HCT116 (cell line): ENCODE measurements at regions not wholly inside any gene's neighbourhood (a gene's known extent, or its start where the extent isn't known, plus 50 kb on each side); places are given as distances from the start of the nearest gene placed in this dataset.

Experiments
- ATAC-seq: fragments of 200-7000 bp; cut with Tn5 transposase; 2 replicates; pipeline ENCODE4 v1.9.1; 2020; ENCODE audit warnings: mild to moderate bottlenecking, moderate library complexity
- BruUV-seq: library from RNA; stranded (reverse); fragments of 400-500 nt; replicated peaks from 2 replicates; lab custom pipeline; 2021; lab: Mats Ljungman, UMichigan
- CTCF ChIA-PET: fragments of 300-600 bp; sonication (Branson Sonifier 250); formaldehyde crosslinking; loops from one replicate; lab custom pipeline; 2021; ENCODE audit warnings: antibody characterized with exemption; lab: Charles Lee
- POLR2A ChIA-PET: fragments of 300-600, 350-600 bp; sonication (Branson Sonifier 250); formaldehyde crosslinking; loops from one replicate; lab custom pipeline; 2021; ENCODE audit warnings: antibody characterized with exemption; lab: Charles Lee
- RAD21 ChIA-PET, 2 experiments: fragments of 300-600 bp; sonication (Branson Sonifier 250); formaldehyde crosslinking; loops; one replicate each; lab custom pipeline; 2023; ENCODE audit warnings: low total read pairs in 2 of 2; ENCODE audit not compliant: uncharacterized antibody in 2 of 2, unreplicated experiment in 2 of 2, low non-redundant PET in 1 of 2; lab: Charles Lee
- DNase-seq: peaks from one replicate; pipeline ENCODE4 v3.0.0-alpha.2; 2010; ENCODE audit warnings: low read depth, low spot score
- H2AFZ ChIP-seq: fragments of 200-600 bp; shearing (Covaris generic), sonication (generic); 2 replicates; pipeline ENCODE4 v1.6.1; 2017; ENCODE audit warnings: low read depth, mixed run types, mixed read lengths, antibody characterized with exemption, low read length; ENCODE audit not compliant: poor library complexity, severe bottlenecking
- H3K27ac ChIP-seq: 2 replicates; pipeline ENCODE4 v1.5.1; 2012; ENCODE audit warnings: low read depth, low read length
- H3K27me3 ChIP-seq: fragments of 200-600 bp; sonication (generic); 2 replicates; pipeline ENCODE4 v1.6.1; 2016; ENCODE audit warnings: mixed run types, low read length, mixed read lengths; ENCODE audit not compliant: insufficient read depth
- H3K36me3 ChIP-seq, 2 experiments: fragments of 200-500 bp in 1 of 2; fragments of 200-600 bp in 1 of 2; sonication (Bioruptor generic) in 1 of 2; sonication (generic) in 1 of 2; 2 replicates each; pipeline versions ENCODE4 v1.5.1 to v1.6.1; 2014 to 2016; ENCODE audit warnings: low read length in 2 of 2, inconsistent platforms in 1 of 2, mixed read lengths in 1 of 2, mixed run types in 1 of 2; ENCODE audit not compliant: insufficient read depth in 2 of 2, control insufficient read depth in 1 of 2
- H3K4me1 ChIP-seq, 2 experiments: fragments of 200-600 bp in 1 of 2; sonication (generic) in 1 of 2; 2 replicates each; pipeline versions ENCODE4 v1.5.1 to v1.6.1; 2012 to 2017; ENCODE audit warnings: low read length in 2 of 2, inconsistent platforms in 1 of 2, mild to moderate bottlenecking in 1 of 2, mixed read lengths in 1 of 2, mixed run types in 1 of 2, moderate library complexity in 1 of 2; ENCODE audit not compliant: insufficient read depth in 2 of 2, control insufficient read depth in 1 of 2
- H3K4me2 ChIP-seq: fragments of 200-600 bp; sonication (generic); 2 replicates; pipeline ENCODE4 v1.6.1; 2017; ENCODE audit warnings: mixed run types, low read length, mixed read lengths
- H3K4me3 ChIP-seq, 2 experiments: fragments of 200-600 bp in 1 of 2; sonication (generic) in 1 of 2; replicated peaks in 1 of 2; 2 replicates each; pipeline ENCODE4 v1.5.1; 2011 to 2016; ENCODE audit warnings: low read length in 2 of 2, control low read depth in 1 of 2, low read depth in 1 of 2, mild to moderate bottlenecking in 1 of 2, mixed read lengths in 1 of 2, mixed run types in 1 of 2
- H3K79me2 ChIP-seq: fragments of 200-600 bp; sonication (generic); 2 replicates; pipeline ENCODE4 v1.6.1; 2017; ENCODE audit warnings: mild to moderate bottlenecking, mixed run types, low read length, moderate library complexity, mixed read lengths; ENCODE audit not compliant: insufficient read depth
- H3K9ac ChIP-seq: fragments of 200-600 bp; sonication (generic); 2 replicates; pipeline ENCODE4 v1.6.1; 2016; ENCODE audit warnings: low read length, mixed read lengths
- H3K9me2 ChIP-seq: fragments of 200-600 bp; sonication (generic), shearing (Covaris generic); 2 replicates; pipeline ENCODE4 v1.6.1; 2017; ENCODE audit warnings: mixed run types, mild to moderate bottlenecking, moderate library complexity; ENCODE audit not compliant: insufficient read depth
- H3K9me3 ChIP-seq, 2 experiments: fragments of 200-500 bp in 1 of 2; fragments of 200-600 bp in 1 of 2; sonication (Bioruptor generic) in 1 of 2; sonication (generic) in 1 of 2; 2 replicates each; pipeline ENCODE4 v1.6.1; 2014 to 2017; ENCODE audit warnings: low read length in 2 of 2, mixed read lengths in 2 of 2, inconsistent platforms in 1 of 2, low read depth in 1 of 2, mild to moderate bottlenecking in 1 of 2, mixed run types in 1 of 2, moderate library complexity in 1 of 2; ENCODE audit not compliant: control insufficient read depth in 1 of 2, insufficient read depth in 1 of 2
- H4K20me1 ChIP-seq: fragments of 200-600 bp; sonication (generic), shearing (Covaris generic); 2 replicates; pipeline ENCODE4 v1.6.1; 2017; ENCODE audit warnings: mixed run types, mild to moderate bottlenecking, moderate library complexity; ENCODE audit not compliant: insufficient read depth
- EGR1 ChIP-seq: IDR thresholded peaks from 2 replicates; pipeline ENCODE4 v1.6.1; 2012; ENCODE audit warnings: low read depth
- ELF1 ChIP-seq: IDR thresholded peaks from 2 replicates; pipeline ENCODE4 v1.6.1; 2012; ENCODE audit warnings: low read depth, borderline replicate concordance
- EZH2 ChIP-seq: fragments of 200-600 bp; sonication (generic); IDR thresholded peaks from 2 replicates; pipeline ENCODE4 v1.6.1; 2017; ENCODE audit warnings: antibody characterized with exemption, mixed run types
- EZH2phosphoT487 ChIP-seq: fragments of 200-600 bp; IDR thresholded peaks from 2 replicates; pipeline ENCODE4 v1.6.1; 2018; ENCODE audit warnings: antibody characterized with exemption, borderline replicate concordance
- JUND ChIP-seq: IDR thresholded peaks from 2 replicates; pipeline ENCODE4 v1.6.1; 2012
- POLR2A ChIP-seq: IDR thresholded peaks from 2 replicates; pipeline ENCODE4 v1.7.0; 2011; ENCODE audit warnings: borderline replicate concordance; ENCODE audit not compliant: insufficient read depth, insufficient read length; ENCODE audit errors: extremely low read depth
- SIN3A ChIP-seq: IDR thresholded peaks from 2 replicates; pipeline ENCODE4 v1.6.1; 2012; ENCODE audit warnings: low read depth
- TCF7L2 ChIP-seq: IDR thresholded peaks from 2 replicates; pipeline ENCODE4 v1.7.0; 2011; ENCODE audit warnings: borderline replicate concordance, inconsistent platforms; ENCODE audit not compliant: insufficient read depth, insufficient read length; ENCODE audit errors: extremely low read depth
- YY1 ChIP-seq: IDR thresholded peaks from 2 replicates; pipeline ENCODE4 v1.6.1; 2011; ENCODE audit warnings: low read length, low read depth, moderate library complexity, mild to moderate bottlenecking; ENCODE audit not compliant: insufficient replicate concordance; ENCODE audit errors: extremely low read depth
- intact Hi-C: fragments of 100-400 bp; cut with micrococcal nuclease; formaldehyde crosslinking; loops from 2 replicates; pipeline ENCODE4 v1.10.0; 2022
- TF ChIP-seq, protein P1 (sequence below): IDR thresholded peaks from 2 replicates; pipeline ENCODE4 v1.6.1; 2012
- TF ChIP-seq, protein P2 (sequence below): IDR thresholded peaks from 2 replicates; pipeline ENCODE4 v1.6.1; 2011; ENCODE audit warnings: mild to moderate bottlenecking, low read length, moderate library complexity; ENCODE audit not compliant: insufficient replicate concordance; ENCODE audit errors: extremely low read depth
- TF ChIP-seq, protein P3 (sequence below): IDR thresholded peaks from 2 replicates; pipeline ENCODE4 v1.6.1; 2012; ENCODE audit warnings: low read depth

- DNase-seq (no peak), ATAC-seq (no peak)
- CTCF ChIA-PET: no interaction called here
- no peaks in the 10 kb centered on the region for H3K4me1 ChIP-seq
- BruUV-seq: no TSS peak
- POLR2A ChIA-PET: no interaction called here
- no peaks in the 10 kb centered on the region for H4K20me1 ChIP-seq
- no peak overlapping the region for H3K27ac ChIP-seq
- H2AFZ ChIP-seq: no peak overlapping the region
- H3K4me3 ChIP-seq: no peak overlapping the region
- no peak overlapping the region for H3K4me2 ChIP-seq
- H3K9ac ChIP-seq: no peak overlapping the region
- intact Hi-C loops: no loop called here
- TF ChIP-seq POLR2A (no peak), TCF7L2 (no peak), EGR1 (no peak), JUND (no peak), ELF1 (no peak), SIN3A (no peak), EZH2phosphoT487 (no peak), EZH2 (no peak), YY1 (no peak)
- TF ChIP-seq, protein P1, sequence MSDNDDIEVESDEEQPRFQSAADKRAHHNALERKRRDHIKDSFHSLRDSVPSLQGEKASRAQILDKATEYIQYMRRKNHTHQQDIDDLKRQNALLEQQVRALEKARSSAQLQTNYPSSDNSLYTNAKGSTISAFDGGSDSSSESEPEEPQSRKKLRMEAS: no peak
- TF ChIP-seq, protein P2, sequence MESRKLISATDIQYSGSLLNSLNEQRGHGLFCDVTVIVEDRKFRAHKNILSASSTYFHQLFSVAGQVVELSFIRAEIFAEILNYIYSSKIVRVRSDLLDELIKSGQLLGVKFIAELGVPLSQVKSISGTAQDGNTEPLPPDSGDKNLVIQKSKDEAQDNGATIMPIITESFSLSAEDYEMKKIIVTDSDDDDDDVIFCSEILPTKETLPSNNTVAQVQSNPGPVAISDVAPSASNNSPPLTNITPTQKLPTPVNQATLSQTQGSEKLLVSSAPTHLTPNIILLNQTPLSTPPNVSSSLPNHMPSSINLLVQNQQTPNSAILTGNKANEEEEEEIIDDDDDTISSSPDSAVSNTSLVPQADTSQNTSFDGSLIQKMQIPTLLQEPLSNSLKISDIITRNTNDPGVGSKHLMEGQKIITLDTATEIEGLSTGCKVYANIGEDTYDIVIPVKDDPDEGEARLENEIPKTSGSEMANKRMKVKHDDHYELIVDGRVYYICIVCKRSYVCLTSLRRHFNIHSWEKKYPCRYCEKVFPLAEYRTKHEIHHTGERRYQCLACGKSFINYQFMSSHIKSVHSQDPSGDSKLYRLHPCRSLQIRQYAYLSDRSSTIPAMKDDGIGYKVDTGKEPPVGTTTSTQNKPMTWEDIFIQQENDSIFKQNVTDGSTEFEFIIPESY: no peak
- TF ChIP-seq, protein P3, sequence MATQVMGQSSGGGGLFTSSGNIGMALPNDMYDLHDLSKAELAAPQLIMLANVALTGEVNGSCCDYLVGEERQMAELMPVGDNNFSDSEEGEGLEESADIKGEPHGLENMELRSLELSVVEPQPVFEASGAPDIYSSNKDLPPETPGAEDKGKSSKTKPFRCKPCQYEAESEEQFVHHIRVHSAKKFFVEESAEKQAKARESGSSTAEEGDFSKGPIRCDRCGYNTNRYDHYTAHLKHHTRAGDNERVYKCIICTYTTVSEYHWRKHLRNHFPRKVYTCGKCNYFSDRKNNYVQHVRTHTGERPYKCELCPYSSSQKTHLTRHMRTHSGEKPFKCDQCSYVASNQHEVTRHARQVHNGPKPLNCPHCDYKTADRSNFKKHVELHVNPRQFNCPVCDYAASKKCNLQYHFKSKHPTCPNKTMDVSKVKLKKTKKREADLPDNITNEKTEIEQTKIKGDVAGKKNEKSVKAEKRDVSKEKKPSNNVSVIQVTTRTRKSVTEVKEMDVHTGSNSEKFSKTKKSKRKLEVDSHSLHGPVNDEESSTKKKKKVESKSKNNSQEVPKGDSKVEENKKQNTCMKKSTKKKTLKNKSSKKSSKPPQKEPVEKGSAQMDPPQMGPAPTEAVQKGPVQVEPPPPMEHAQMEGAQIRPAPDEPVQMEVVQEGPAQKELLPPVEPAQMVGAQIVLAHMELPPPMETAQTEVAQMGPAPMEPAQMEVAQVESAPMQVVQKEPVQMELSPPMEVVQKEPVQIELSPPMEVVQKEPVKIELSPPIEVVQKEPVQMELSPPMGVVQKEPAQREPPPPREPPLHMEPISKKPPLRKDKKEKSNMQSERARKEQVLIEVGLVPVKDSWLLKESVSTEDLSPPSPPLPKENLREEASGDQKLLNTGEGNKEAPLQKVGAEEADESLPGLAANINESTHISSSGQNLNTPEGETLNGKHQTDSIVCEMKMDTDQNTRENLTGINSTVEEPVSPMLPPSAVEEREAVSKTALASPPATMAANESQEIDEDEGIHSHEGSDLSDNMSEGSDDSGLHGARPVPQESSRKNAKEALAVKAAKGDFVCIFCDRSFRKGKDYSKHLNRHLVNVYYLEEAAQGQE: no peak
- RAD21 ChIA-PET: no interaction called here
- no peaks in the 10 kb centered on the region for H3K79me2 ChIP-seq
- no peaks in the 10 kb centered on the region for H3K27me3 ChIP-seq
- H3K36me3 ChIP-seq: no peaks in the 10 kb centered on the region
- no peaks in the 10 kb centered on the region for H3K9me2 ChIP-seq
- H3K9me3 ChIP-seq: no peaks in the 10 kb centered on the region
Measured at GRCh38 chr7:22944510-22944909, 69.4 kb downstream of the HYCC1 start.
